ENCODE measurements at regions not wholly inside any gene's neighbourhood (a gene's known extent, or its start where the extent isn't known, plus 50 kb on each side); places are given as distances from the start of the nearest gene placed in this dataset.

DNA sequence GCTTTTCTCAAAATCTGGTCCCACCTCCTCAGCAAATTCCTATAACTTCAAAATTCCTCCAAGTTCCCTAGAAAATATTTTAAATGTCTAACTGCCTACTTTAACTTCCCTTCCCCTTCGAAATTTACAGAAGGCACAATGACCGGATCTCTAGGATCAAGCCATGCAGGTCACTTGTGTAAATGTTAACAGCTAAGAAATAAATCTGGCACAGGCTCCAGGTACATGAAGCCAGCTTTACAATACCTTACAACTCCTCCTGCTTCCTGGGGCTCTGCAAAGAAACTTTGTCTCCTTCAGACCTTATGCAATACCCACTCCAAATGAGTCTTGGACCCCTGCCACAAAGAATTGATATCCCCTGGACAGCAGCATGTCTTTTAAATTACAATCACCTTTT, 1164.2 kb downstream of the BRINP3 start:
- TF ChIP-seq POLR2AphosphoS5 (IDR thresholded peaks at IDR 0.05) (no peak), SMC3 (conservative IDR thresholded peaks at IDR 0.05; ENCODE audit: poor library complexity) (no peak), EZH2 (IDR thresholded peaks at IDR 0.05; ENCODE audit: borderline replicate concordance, insufficient read depth, low read length, poor library complexity, severe bottlenecking) (no peak)
- TF ChIP-seq, protein P1, sequence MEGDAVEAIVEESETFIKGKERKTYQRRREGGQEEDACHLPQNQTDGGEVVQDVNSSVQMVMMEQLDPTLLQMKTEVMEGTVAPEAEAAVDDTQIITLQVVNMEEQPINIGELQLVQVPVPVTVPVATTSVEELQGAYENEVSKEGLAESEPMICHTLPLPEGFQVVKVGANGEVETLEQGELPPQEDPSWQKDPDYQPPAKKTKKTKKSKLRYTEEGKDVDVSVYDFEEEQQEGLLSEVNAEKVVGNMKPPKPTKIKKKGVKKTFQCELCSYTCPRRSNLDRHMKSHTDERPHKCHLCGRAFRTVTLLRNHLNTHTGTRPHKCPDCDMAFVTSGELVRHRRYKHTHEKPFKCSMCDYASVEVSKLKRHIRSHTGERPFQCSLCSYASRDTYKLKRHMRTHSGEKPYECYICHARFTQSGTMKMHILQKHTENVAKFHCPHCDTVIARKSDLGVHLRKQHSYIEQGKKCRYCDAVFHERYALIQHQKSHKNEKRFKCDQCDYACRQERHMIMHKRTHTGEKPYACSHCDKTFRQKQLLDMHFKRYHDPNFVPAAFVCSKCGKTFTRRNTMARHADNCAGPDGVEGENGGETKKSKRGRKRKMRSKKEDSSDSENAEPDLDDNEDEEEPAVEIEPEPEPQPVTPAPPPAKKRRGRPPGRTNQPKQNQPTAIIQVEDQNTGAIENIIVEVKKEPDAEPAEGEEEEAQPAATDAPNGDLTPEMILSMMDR (IDR thresholded peaks at IDR 0.05; ENCODE audit: poor library complexity, severe bottlenecking): no peak
